Upper lobe of right lung (tissue), 1 donor: ENCODE measurements at regions not wholly inside any gene's neighbourhood (a gene's known extent, or its start where the extent isn't known, plus 50 kb on each side); places are given as distances from the start of the nearest gene placed in this dataset.

Experiments used
- ATAC-seq: fragments of 200-7000 bp; cut with Tn5 transposase; one replicate; pipeline ENCODE4 v1.9.1; 2020; ENCODE audit warnings: mild to moderate bottlenecking, moderate library complexity
- DNase-seq: peaks from one replicate; pipeline ENCODE4 v3.0.0-alpha.2; 2020
- H3K27ac ChIP-seq: fragments of 200-600 bp; one replicate; pipeline ENCODE4 v1.8.0; 2022
- H3K27me3 ChIP-seq: fragments of 200-600 bp; one replicate; pipeline ENCODE4 v1.8.0; 2022; ENCODE audit warnings: mild to moderate bottlenecking
- H3K36me3 ChIP-seq: fragments of 200-600 bp; one replicate; pipeline ENCODE4 v1.8.0; 2022
- H3K4me1 ChIP-seq: fragments of 200-600 bp; one replicate; pipeline ENCODE4 v1.8.0; 2022
- H3K4me3 ChIP-seq: fragments of 200-600 bp; one replicate; pipeline ENCODE4 v1.8.0; 2022; ENCODE audit warnings: mild to moderate bottlenecking
- H3K9me3 ChIP-seq: fragments of 200-600 bp; one replicate; pipeline ENCODE4 v1.8.0; 2022
- intact Hi-C: fragments of 100-400 bp; cut with DNase I; formaldehyde crosslinking; loops from one replicate; pipeline ENCODE4 v1.11.0; 2022
- TF ChIP-seq, protein P1 (sequence below): fragments of 200-600 bp; IDR thresholded peaks from one replicate; pipeline ENCODE4 v1.8.0; 2022; ENCODE audit warnings: antibody characterized with exemption
- donor health status: DM: no; HTN: yes; CAD: no; lungs with severe emphysema.

DNA sequence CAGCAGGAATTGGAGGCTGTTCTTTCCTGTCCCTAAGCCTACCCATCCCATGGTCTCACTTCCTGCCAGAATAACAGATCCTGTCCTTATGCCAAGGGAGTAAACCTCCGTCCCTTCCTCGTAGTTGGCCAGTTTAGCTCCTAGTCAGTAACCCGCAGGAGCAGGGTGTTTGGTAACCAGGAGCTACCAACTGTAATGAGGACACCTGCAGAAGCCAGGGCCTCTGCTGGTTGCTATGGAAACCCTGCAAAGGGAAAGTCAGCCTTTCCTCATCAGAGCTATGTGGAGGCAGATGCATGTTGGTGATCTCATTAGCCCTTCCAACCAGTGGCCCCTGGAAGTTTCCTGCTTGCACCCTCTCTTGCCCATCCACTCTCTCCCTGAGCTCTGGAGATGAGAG, 368.2 kb upstream of the SULF2 start:
- TF ChIP-seq, protein P1, sequence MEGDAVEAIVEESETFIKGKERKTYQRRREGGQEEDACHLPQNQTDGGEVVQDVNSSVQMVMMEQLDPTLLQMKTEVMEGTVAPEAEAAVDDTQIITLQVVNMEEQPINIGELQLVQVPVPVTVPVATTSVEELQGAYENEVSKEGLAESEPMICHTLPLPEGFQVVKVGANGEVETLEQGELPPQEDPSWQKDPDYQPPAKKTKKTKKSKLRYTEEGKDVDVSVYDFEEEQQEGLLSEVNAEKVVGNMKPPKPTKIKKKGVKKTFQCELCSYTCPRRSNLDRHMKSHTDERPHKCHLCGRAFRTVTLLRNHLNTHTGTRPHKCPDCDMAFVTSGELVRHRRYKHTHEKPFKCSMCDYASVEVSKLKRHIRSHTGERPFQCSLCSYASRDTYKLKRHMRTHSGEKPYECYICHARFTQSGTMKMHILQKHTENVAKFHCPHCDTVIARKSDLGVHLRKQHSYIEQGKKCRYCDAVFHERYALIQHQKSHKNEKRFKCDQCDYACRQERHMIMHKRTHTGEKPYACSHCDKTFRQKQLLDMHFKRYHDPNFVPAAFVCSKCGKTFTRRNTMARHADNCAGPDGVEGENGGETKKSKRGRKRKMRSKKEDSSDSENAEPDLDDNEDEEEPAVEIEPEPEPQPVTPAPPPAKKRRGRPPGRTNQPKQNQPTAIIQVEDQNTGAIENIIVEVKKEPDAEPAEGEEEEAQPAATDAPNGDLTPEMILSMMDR, result no peak
- peaks cover 5% of the 10 kb centered on the region for H3K4me1 ChIP-seq
- intact Hi-C loops, result no loop called here
- DNase-seq (no peak), ATAC-seq (no peak)
- H3K27me3 ChIP-seq, result no peaks in the 10 kb centered on the region
- H3K36me3 ChIP-seq, result no peaks in the 10 kb centered on the region
- no peak overlapping the region for H3K27ac ChIP-seq
- no peak overlapping the region for H3K4me3 ChIP-seq
- no peaks in the 10 kb centered on the region for H3K9me3 ChIP-seq

DNA sequence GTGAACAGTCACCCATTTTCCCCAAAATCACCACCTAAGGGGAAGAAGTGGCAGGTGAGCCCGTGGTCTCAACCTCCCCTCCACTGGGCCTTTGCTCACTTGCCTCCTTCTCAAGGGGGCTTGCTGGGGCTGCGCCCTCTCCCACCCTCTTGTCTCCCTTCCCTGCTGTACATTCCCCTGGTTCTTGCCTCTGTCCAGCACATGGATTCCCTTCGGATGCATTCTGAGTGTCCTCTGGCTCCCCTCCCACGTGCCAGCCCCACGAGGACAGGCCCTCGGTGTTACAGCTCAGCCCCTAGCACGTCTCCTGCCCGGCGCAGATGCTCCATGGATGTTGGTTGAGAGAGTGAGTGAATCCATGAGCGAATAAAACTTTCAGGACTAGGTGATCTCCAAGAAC, 367.8 kb upstream of the SULF2 start:
- Histone ChIP-seq H3K36me3 (no peaks in the 10 kb centered on the region), H3K9me3 (no peaks in the 10 kb centered on the region), H3K27me3 (no peaks in the 10 kb centered on the region), H3K4me1 (peaks cover 5% of the 10 kb centered on the region), H3K4me3 (no peak overlapping the region), H3K27ac (no peak overlapping the region)
- intact Hi-C loops, result no loop called here
- no peak for ATAC-seq
- no peak for DNase-seq
- TF ChIP-seq, protein P1, result no peak

DNA sequence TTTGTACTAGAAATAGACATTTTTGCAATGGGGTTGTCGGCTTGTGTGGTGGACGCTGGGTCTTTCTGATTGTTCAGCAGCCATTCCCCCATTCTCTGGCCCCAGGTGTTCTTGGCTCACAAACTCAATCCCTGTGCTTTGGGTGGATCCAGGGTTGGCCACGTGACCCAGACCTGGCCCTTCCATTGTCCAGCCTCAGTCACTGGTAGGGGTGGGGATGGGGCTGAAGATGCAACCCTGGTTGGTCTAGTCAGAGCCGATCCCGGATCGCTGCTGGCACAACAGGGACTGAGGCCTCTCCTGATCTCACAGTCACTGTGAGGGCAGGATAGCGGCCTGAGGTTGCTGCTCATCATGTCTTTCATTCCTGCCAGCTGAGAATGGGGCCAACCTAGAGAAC, 365.3 kb upstream of the SULF2 start:
- Histone ChIP-seq H3K27me3 (no peaks in the 10 kb centered on the region), H3K27ac (no peak overlapping the region), H3K9me3 (no peaks in the 10 kb centered on the region), H3K4me1 (no peaks in the 10 kb centered on the region), H3K4me3 (no peak overlapping the region), H3K36me3 (no peaks in the 10 kb centered on the region)
- ATAC-seq, result no peak
- TF ChIP-seq, protein P1, result no peak
- no peak for DNase-seq
- intact Hi-C loops, result no loop called here

DNA sequence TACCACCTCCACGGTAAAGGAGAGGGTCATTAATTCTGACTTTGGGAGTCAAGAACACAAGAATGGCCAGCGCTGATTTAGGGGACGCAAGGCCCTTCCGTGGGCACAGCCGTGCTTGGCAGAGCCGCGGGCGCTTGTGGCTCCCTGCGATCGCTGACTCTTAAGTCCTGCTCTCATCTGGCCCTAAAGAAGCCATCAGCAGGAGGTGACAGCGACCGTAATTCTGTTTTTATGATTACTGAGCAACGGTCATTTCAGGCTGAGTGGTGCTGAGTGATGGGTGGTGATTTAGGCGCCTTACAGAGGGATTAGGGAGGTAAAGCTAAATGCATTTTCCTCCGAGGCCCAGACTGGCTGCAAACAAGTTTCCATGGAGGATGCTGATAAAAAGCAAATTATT, 364.6 kb upstream of the SULF2 start:
- intact Hi-C loops, result no loop called here
- Histone ChIP-seq H3K4me3 (no peak overlapping the region), H3K4me1 (no peaks in the 10 kb centered on the region), H3K27me3 (no peaks in the 10 kb centered on the region), H3K27ac (no peak overlapping the region), H3K36me3 (no peaks in the 10 kb centered on the region), H3K9me3 (no peaks in the 10 kb centered on the region)
- DNase-seq, result no peak
- TF ChIP-seq, protein P1, result no peak
- ATAC-seq, result no peak

DNA sequence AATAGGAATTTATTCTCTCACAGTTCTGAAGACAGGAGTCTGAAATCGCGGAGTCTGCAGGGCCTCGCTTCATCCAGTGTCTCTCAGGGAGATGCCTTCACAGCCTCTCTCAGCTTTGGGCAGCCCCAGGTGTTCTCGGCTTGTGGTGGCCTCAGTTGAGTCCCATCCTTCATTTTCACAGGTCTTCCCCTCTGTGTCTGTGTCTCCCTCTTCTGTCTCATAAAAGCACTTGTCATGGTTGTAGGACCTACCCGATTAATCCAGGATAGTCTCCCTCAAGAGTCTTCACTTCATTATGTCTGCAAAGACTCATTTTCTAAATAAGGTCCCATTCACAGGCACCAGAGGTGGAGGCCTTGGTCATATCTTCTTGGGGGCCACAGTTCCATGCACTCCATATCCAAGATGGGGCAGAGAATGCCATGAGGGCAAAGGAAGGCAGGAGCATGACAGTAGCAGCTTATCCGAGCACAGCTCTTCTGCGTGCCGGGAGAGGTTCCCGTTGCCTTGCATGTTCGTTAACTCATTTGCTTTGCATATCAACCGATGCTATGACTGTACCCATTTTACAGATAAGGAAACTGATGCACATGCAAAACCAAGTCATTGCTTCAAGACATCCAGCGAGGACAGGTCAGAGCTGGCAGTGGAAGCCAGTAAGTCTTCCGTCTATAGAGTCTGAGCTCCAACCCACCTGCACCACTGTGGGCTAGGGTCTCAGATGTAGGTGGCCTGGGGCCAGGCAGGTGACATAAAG, 363.8 kb upstream of the SULF2 start:
- ATAC-seq (no peak), DNase-seq (no peak)
- TF ChIP-seq, protein P1, result no peak
- Histone ChIP-seq H3K27me3 (no peaks in the 10 kb centered on the region), H3K4me3 (no peak overlapping the region), H3K4me1 (no peaks in the 10 kb centered on the region), H3K27ac (no peak overlapping the region), H3K36me3 (no peaks in the 10 kb centered on the region), H3K9me3 (no peaks in the 10 kb centered on the region)
- intact Hi-C loops, result no loop called here

DNA sequence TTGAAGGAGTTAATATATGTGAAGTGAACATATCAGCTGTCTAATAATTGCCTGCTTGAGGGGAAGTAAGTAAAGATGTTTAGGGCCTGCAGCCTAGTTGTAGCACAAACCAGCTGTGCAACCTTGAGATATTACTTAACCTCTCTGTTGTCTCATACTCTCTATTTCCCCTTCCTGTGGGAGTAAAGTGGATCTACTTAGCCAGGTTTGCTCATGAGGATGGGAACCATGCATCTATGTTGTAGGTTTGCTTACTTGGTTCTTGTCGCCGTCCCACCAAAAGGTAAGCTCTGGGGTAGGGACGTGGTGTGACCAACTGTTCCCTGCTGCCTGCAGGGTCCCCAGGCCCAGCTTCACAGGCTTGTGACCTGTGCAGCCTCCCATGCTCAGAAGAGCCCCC, 362.7 kb upstream of the SULF2 start:
- no peaks in the 10 kb centered on the region for H3K27me3 ChIP-seq
- intact Hi-C loops, result no loop called here
- TF ChIP-seq, protein P1, result no peak

More for the DNA sequence above, 362.7 kb upstream of the SULF2 start:
- ATAC-seq, result no peak
- no peak overlapping the region for H3K27ac ChIP-seq
- no peaks in the 10 kb centered on the region for H3K9me3 ChIP-seq
- H3K36me3 ChIP-seq, result no peaks in the 10 kb centered on the region
- H3K4me3 ChIP-seq, result no peak overlapping the region
- DNase-seq, result no peak
- no peaks in the 10 kb centered on the region for H3K4me1 ChIP-seq
